IMR-90 (cell line): ENCODE measurements at regions not wholly inside any gene's neighbourhood (a gene's known extent, or its start where the extent isn't known, plus 50 kb on each side); places are given as distances from the start of the nearest gene placed in this dataset.

Experiments
- ATAC-seq: fragments of 200-7000 bp; cut with Tn5 transposase; 2 replicates; pipeline ENCODE4 v1.9.1; 2020; ENCODE audit warnings: low read depth, mild to moderate bottlenecking, moderate library complexity
- BruUV-seq: library from RNA; stranded (reverse); fragments of 400-500 nt; replicated peaks from 2 replicates; lab custom pipeline; 2021; lab: Mats Ljungman, UMichigan
- CTCF ChIA-PET: fragments of 300-600 bp; formaldehyde crosslinking; extraction: SDS; loops from one replicate; lab custom pipeline; 2021; ENCODE audit warnings: antibody characterized with exemption; lab: Yijun Ruan, JAX
- POLR2A ChIA-PET: fragments of 300-600 bp; sonication (Branson Sonifier 250); formaldehyde crosslinking; loops from one replicate; lab custom pipeline; 2022; ENCODE audit warnings: antibody characterized with exemption; ENCODE audit not compliant: unreplicated experiment; lab: Charles Lee
- DNase-seq: peaks from one replicate; pipeline ENCODE4 v3.0.0; 2013
- H2AFZ ChIP-seq: replicated peaks from 2 replicates; pipeline ENCODE3; 2013; ENCODE audit warnings: low read length, mild to moderate bottlenecking; ENCODE audit not compliant: poor library complexity
- H2AK5ac ChIP-seq: 2 replicates; pipeline ENCODE4 v1.6.1; 2013; ENCODE audit warnings: low read depth, low read length, inconsistent platforms
- H2AK9ac ChIP-seq: replicated peaks from 2 replicates; pipeline ENCODE3; 2013; ENCODE audit warnings: mild to moderate bottlenecking, low read depth, low read length, moderate library complexity; ENCODE audit not compliant: poor library complexity
- H2BK120ac ChIP-seq: 2 replicates; pipeline ENCODE4 v1.6.1; 2013; ENCODE audit warnings: low read depth, low read length, inconsistent platforms
- H2BK15ac ChIP-seq: 3 replicates; pipeline ENCODE4 v1.6.1; 2013; ENCODE audit warnings: low read depth, low read length, inconsistent platforms
- H2BK20ac ChIP-seq: 2 replicates; pipeline ENCODE4 v1.6.1; 2013; ENCODE audit warnings: low read depth, mild to moderate bottlenecking, inconsistent platforms, low read length, moderate library complexity
- H2BK5ac ChIP-seq: 2 replicates; pipeline ENCODE4 v1.6.1; 2013; ENCODE audit warnings: mild to moderate bottlenecking, low read depth, low read length, inconsistent platforms; ENCODE audit not compliant: poor library complexity, severe bottlenecking
- H3K14ac ChIP-seq: replicated peaks from 2 replicates; pipeline ENCODE4 v1.6.1; 2013; ENCODE audit warnings: low read depth, low read length, inconsistent platforms
- H3K18ac ChIP-seq: 2 replicates; pipeline ENCODE4 v1.6.1; 2013; ENCODE audit warnings: low read depth, low read length, control low read depth
- H3K23ac ChIP-seq: 2 replicates; pipeline ENCODE4 v1.6.1; 2013; ENCODE audit warnings: low read depth, low read length, inconsistent platforms
- H3K27ac ChIP-seq: 2 replicates; pipeline ENCODE4 v1.5.1; 2013; ENCODE audit warnings: mild to moderate bottlenecking, control low read depth, low read length; ENCODE audit not compliant: insufficient read depth
- H3K27me3 ChIP-seq: 2 replicates; pipeline ENCODE4 v1.6.1; 2013; ENCODE audit warnings: low read length; ENCODE audit not compliant: control insufficient read depth, insufficient read depth
- H3K36me3 ChIP-seq: 2 replicates; pipeline ENCODE4 v1.6.1; 2013; ENCODE audit warnings: low read length, mixed read lengths; ENCODE audit not compliant: control insufficient read depth, insufficient read depth
- H3K4ac ChIP-seq: 2 replicates; pipeline ENCODE4 v1.6.1; 2013; ENCODE audit warnings: low read depth, low read length, inconsistent platforms
- H3K4me1 ChIP-seq: 2 replicates; pipeline ENCODE4 v1.6.1; 2013; ENCODE audit warnings: low read length, mixed read lengths; ENCODE audit not compliant: control insufficient read depth, insufficient read depth
- H3K4me2 ChIP-seq: 2 replicates; pipeline ENCODE4 v1.6.1; 2013; ENCODE audit warnings: low read depth, mild to moderate bottlenecking, control low read depth, low read length, moderate library complexity
- H3K4me3 ChIP-seq: 2 replicates; pipeline ENCODE4 v1.5.1; 2013; ENCODE audit warnings: low read depth, mild to moderate bottlenecking, control low read depth, low read length, moderate library complexity; ENCODE audit not compliant: insufficient read depth
- H3K56ac ChIP-seq: 2 replicates; pipeline ENCODE4 v1.6.1; 2013; ENCODE audit warnings: low read length, inconsistent platforms; ENCODE audit not compliant: insufficient read depth; ENCODE audit errors: extremely low read depth
- H3K79me1 ChIP-seq, 2 experiments: 2 replicates each; pipeline ENCODE4 v1.6.1; 2013; ENCODE audit warnings: low read length in 2 of 2, inconsistent platforms in 1 of 2, low read depth in 1 of 2
- H3K9ac ChIP-seq: 2 replicates; pipeline ENCODE4 v1.6.1; 2013; ENCODE audit warnings: low read depth, low read length, control low read depth
- H3K9me1 ChIP-seq: 2 replicates; pipeline ENCODE4 v1.6.1; 2013; ENCODE audit warnings: low read length, inconsistent platforms; ENCODE audit not compliant: insufficient read depth
- H3K9me3 ChIP-seq: 2 replicates; pipeline ENCODE4 v1.6.1; 2013; ENCODE audit warnings: low read length; ENCODE audit not compliant: control insufficient read depth, insufficient read depth
- H4K20me1 ChIP-seq: 2 replicates; pipeline ENCODE4 v1.6.1; 2013; ENCODE audit warnings: low read length, inconsistent platforms; ENCODE audit not compliant: insufficient read depth
- H4K5ac ChIP-seq: 2 replicates; pipeline ENCODE4 v1.6.1; 2013; ENCODE audit warnings: mild to moderate bottlenecking, low read depth, low read length, control low read depth
- H4K8ac ChIP-seq, 2 experiments: 2 replicates each; pipeline ENCODE4 v1.6.1; 2013; ENCODE audit warnings: low read depth in 2 of 2, low read length in 2 of 2, control low read depth in 1 of 2, inconsistent platforms in 1 of 2
- H4K91ac ChIP-seq: 2 replicates; pipeline ENCODE4 v1.6.1; 2013; ENCODE audit warnings: low read depth, low read length, inconsistent platforms; ENCODE audit not compliant: insufficient read depth
- BHLHE40 ChIP-seq: fragments of 150-350 bp; IDR thresholded peaks from 2 replicates; pipeline ENCODE4 v1.6.1; 2016; ENCODE audit warnings: mild to moderate bottlenecking, low read depth, low read length
- CEBPB ChIP-seq: IDR thresholded peaks from 2 replicates; pipeline ENCODE4 v1.6.1; 2012; ENCODE audit warnings: low read depth, low read length, improper control_type of control experiment
- CHD1 ChIP-seq: IDR thresholded peaks from 2 replicates; pipeline ENCODE4 v1.6.1; 2012; ENCODE audit warnings: low read depth, low read length, improper control_type of control experiment
- FOS ChIP-seq: fragments of 150-350 bp; IDR thresholded peaks from 2 replicates; pipeline ENCODE4 v1.6.1; 2016; ENCODE audit warnings: low read depth, low read length
- MAFK ChIP-seq: IDR thresholded peaks from 2 replicates; pipeline ENCODE4 v1.6.1; 2012; ENCODE audit warnings: low read depth, low read length, improper control_type of control experiment
- MAZ ChIP-seq: IDR thresholded peaks from 2 replicates; pipeline ENCODE4 v1.6.1; 2012; ENCODE audit warnings: low read depth, mild to moderate bottlenecking, low read length, improper control_type of control experiment, moderate library complexity, borderline replicate concordance
- MXI1 ChIP-seq: IDR thresholded peaks from 2 replicates; pipeline ENCODE4 v1.6.1; 2012; ENCODE audit warnings: low read depth, mild to moderate bottlenecking, low read length, moderate library complexity, borderline replicate concordance
- NFE2L2 ChIP-seq: fragments of 150-350 bp; IDR thresholded peaks from 2 replicates; pipeline ENCODE4 v1.6.1; 2016; ENCODE audit warnings: low read depth, mild to moderate bottlenecking, low read length
- POLR2A ChIP-seq: IDR thresholded peaks from 2 replicates; pipeline ENCODE4 v1.6.1; 2012; ENCODE audit warnings: mild to moderate bottlenecking, low read depth, low read length
- RAD21 ChIP-seq: IDR thresholded peaks from 2 replicates; pipeline ENCODE4 v1.6.1; 2012; ENCODE audit warnings: low read length, improper control_type of control experiment
- RCOR1 ChIP-seq: IDR thresholded peaks from 2 replicates; pipeline ENCODE4 v1.6.1; 2012; ENCODE audit warnings: mild to moderate bottlenecking, low read length, improper control_type of control experiment; ENCODE audit not compliant: insufficient replicate concordance
- RFX5 ChIP-seq: IDR thresholded peaks from 2 replicates; pipeline ENCODE4 v1.8.0; 2012; ENCODE audit warnings: low read depth, mild to moderate bottlenecking, low read length, moderate library complexity
- SMC3 ChIP-seq: fragments of 150-350 bp; IDR thresholded peaks from 2 replicates; pipeline ENCODE4 v1.6.1; 2016; ENCODE audit warnings: low read depth, mild to moderate bottlenecking, antibody characterized with exemption, low read length, moderate library complexity
- WGBS, 2 experiments: methylation state at CpG; one replicate each; pipeline versions ENCODE4 v1.1.5 to v1.1.7; 2013; ENCODE audit warnings: missing lambda C conversion rate in 2 of 2; ENCODE audit not compliant: insufficient read length in 1 of 2; ENCODE audit errors: extremely low coverage in 2 of 2; 5-methylcytosine and 5-hydroxymethylcytosine counted together
- dilution Hi-C: fragments of 300-500 bp; cut with HindIII; formaldehyde crosslinking; loops from one replicate; pipeline ENCODE4 v1.14.3; 2018; ENCODE audit warnings: low sequenced_read_pairs; ENCODE audit not compliant: unreplicated experiment
- in situ Hi-C: fragments of 300-500 bp; cut with MboI; formaldehyde crosslinking; loops from 3 replicates; pipeline ENCODE4 v1.14.3; 2019; ENCODE audit warnings: low sequenced_read_pairs, inconsistent platforms, mixed read lengths
- intact Hi-C: fragments of 100-400 bp; cut with micrococcal nuclease; formaldehyde crosslinking; loops from 2 replicates; pipeline ENCODE4 v1.10.0; 2022
- TF ChIP-seq, protein P1 (sequence below): conservative IDR thresholded peaks from 2 replicates; pipeline ENCODE4 v1.5.1; 2012; ENCODE audit warnings: mild to moderate bottlenecking, low read depth, low read length, improper control_type of control experiment
- TF ChIP-seq, protein P2 (sequence below): fragments of 150-350 bp; IDR thresholded peaks from 2 replicates; pipeline ENCODE4 v1.6.1; 2016; ENCODE audit warnings: low read depth, mild to moderate bottlenecking, low read length, moderate library complexity, borderline replicate concordance
- TF ChIP-seq, protein P3 (sequence below): fragments of 150-350 bp; IDR thresholded peaks from 2 replicates; pipeline ENCODE4 v1.6.1; 2017; ENCODE audit warnings: mild to moderate bottlenecking, antibody characterized with exemption, low read length, low read depth

- H2BK120ac ChIP-seq: no peak overlapping the region
- H3K23ac ChIP-seq: no peak overlapping the region
- no peaks in the 10 kb centered on the region for H3K4me1 ChIP-seq
- no peak overlapping the region for H2AK5ac ChIP-seq
- ChIA-PET POLR2A (no interaction called here), CTCF (no interaction called here)
- no peak overlapping the region for H3K18ac ChIP-seq
- dilution Hi-C loops (no loop called here), in situ Hi-C loops (no loop called here), intact Hi-C loops (no loop called here)
- H3K4ac ChIP-seq: no peak overlapping the region
- H3K4me2 ChIP-seq: no peak overlapping the region
- no peak for TF ChIP-seq MXI1
- TF ChIP-seq RAD21: no peak
- no peak for TF ChIP-seq NFE2L2
- TF ChIP-seq, protein P1, sequence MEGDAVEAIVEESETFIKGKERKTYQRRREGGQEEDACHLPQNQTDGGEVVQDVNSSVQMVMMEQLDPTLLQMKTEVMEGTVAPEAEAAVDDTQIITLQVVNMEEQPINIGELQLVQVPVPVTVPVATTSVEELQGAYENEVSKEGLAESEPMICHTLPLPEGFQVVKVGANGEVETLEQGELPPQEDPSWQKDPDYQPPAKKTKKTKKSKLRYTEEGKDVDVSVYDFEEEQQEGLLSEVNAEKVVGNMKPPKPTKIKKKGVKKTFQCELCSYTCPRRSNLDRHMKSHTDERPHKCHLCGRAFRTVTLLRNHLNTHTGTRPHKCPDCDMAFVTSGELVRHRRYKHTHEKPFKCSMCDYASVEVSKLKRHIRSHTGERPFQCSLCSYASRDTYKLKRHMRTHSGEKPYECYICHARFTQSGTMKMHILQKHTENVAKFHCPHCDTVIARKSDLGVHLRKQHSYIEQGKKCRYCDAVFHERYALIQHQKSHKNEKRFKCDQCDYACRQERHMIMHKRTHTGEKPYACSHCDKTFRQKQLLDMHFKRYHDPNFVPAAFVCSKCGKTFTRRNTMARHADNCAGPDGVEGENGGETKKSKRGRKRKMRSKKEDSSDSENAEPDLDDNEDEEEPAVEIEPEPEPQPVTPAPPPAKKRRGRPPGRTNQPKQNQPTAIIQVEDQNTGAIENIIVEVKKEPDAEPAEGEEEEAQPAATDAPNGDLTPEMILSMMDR: no peak
- TF ChIP-seq, protein P2, sequence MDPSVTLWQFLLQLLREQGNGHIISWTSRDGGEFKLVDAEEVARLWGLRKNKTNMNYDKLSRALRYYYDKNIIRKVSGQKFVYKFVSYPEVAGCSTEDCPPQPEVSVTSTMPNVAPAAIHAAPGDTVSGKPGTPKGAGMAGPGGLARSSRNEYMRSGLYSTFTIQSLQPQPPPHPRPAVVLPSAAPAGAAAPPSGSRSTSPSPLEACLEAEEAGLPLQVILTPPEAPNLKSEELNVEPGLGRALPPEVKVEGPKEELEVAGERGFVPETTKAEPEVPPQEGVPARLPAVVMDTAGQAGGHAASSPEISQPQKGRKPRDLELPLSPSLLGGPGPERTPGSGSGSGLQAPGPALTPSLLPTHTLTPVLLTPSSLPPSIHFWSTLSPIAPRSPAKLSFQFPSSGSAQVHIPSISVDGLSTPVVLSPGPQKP: no peak
- TF ChIP-seq MAZ: no peak
- TF ChIP-seq RFX5: no peak
- TF ChIP-seq POLR2A: no peak
- TF ChIP-seq SMC3: no peak
- no peak for TF ChIP-seq FOS
- TF ChIP-seq CHD1: no peak
- no peak for TF ChIP-seq BHLHE40
- TF ChIP-seq, protein P3, sequence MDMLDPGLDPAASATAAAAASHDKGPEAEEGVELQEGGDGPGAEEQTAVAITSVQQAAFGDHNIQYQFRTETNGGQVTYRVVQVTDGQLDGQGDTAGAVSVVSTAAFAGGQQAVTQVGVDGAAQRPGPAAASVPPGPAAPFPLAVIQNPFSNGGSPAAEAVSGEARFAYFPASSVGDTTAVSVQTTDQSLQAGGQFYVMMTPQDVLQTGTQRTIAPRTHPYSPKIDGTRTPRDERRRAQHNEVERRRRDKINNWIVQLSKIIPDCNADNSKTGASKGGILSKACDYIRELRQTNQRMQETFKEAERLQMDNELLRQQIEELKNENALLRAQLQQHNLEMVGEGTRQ: no peak
- TF ChIP-seq CEBPB: no peak
- no peak for TF ChIP-seq RCOR1
- TF ChIP-seq MAFK: no peak
- no peak overlapping the region for H2BK5ac ChIP-seq
- no peak for ATAC-seq
- no peak overlapping the region for H2BK20ac ChIP-seq
- no peak overlapping the region for H3K56ac ChIP-seq
- no peak overlapping the region for H3K9ac ChIP-seq
- H4K5ac ChIP-seq: no peak overlapping the region
- no peak overlapping the region for H3K4me3 ChIP-seq
- H2AK9ac ChIP-seq: no peak overlapping the region
- no TSS peak for BruUV-seq
- no peak overlapping the region for H2BK15ac ChIP-seq
- no peak overlapping the region for H3K14ac ChIP-seq
- no peaks in the 10 kb centered on the region for H4K20me1 ChIP-seq
- H3K9me1 ChIP-seq: no peaks in the 10 kb centered on the region
- H2AFZ ChIP-seq: no peak overlapping the region
- H3K9me3 ChIP-seq: no peaks in the 10 kb centered on the region
- H3K27me3 ChIP-seq: peaks cover 21% of the 10 kb centered on the region
- no peaks in the 10 kb centered on the region for H3K36me3 ChIP-seq
- WGBS, 2 experiments: no CpG with 5 or more reads among the region's 10 CpGs
- H3K27ac ChIP-seq: no peak overlapping the region
- no peak overlapping the region for H4K91ac ChIP-seq
- no peak for DNase-seq
- H4K8ac ChIP-seq: no peak overlapping the region
- no peaks in the 10 kb centered on the region for H3K79me1 ChIP-seq
These were observed 110.8 kb upstream of the ATL2 start for GRCh38 chr2:38487852-38488251.
